ENCODE measurements at regions not wholly inside any gene's neighbourhood (a gene's known extent, or its start where the extent isn't known, plus 50 kb on each side); places are given as distances from the start of the nearest gene placed in this dataset.

DNA sequence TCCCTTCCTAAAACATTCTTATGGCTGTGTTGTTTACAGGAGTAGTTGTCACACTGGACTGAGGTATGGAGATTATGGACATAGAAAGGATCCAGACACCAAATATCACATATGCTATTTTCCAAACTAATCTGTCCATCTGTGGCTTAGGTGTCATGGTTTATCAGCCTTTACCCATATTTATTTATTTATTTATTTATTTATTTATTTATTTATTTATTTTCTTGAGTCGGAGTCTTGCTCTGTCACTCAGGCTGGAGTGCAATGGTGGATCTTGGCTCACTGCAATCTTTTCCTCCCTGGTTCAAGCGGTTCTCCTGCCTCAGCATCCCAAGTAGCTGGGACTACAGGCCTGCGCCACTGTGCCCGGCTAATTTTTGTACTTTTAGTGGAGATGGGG is 1103.1 kb downstream of the MAT2B start:
- WGBS (ENCODE audit: insufficient coverage), result no CpG with 5 or more reads among the region's 4 CpGs
- no peaks in the 10 kb centered on the region for H3K4me1 Mint-ChIP-seq
- Histone ChIP-seq H3K27ac (ENCODE audit: low read depth in 1 of 2, low read length in 2 of 2) (no peak overlapping the region), H3K79me2 (ENCODE audit: insufficient read depth, low read length) (no peaks in the 10 kb centered on the region), H3K9ac (ENCODE audit: insufficient read depth, low read length, poor library complexity, severe bottlenecking) (no peak overlapping the region), H3K4me2 (replicated peaks; ENCODE audit: extremely low read depth, low read length, poor library complexity, severe bottlenecking) (no peak overlapping the region), H4K20me1 (ENCODE audit: insufficient read depth, low read length) (no peaks in the 10 kb centered on the region), H3K36me3 (replicated peaks in 1 of 2; ENCODE audit: control insufficient read depth in 1 of 2, insufficient read depth in 2 of 2, low read length in 2 of 2) (no peaks in the 10 kb centered on the region), H3K4me3 (replicated peaks in 1 of 3; ENCODE audit: low read depth in 2 of 3, low read length in 3 of 3) (no peak overlapping the region), H3K9me3 (replicated peaks in 1 of 2; ENCODE audit: control insufficient read depth in 1 of 2, insufficient read depth in 1 of 2, low read length in 2 of 2) (peaks cover 0 to 6% of the 10 kb centered on the region in 2 donors), H2AFZ (ENCODE audit: insufficient read depth, low read depth, low read length, poor library complexity, severe bottlenecking) (no peak overlapping the region), H3K4me1 (ENCODE audit: control insufficient read depth in 1 of 2, insufficient read depth in 2 of 2, low read length in 2 of 2) (no peaks in the 10 kb centered on the region), H3K27me3 (ENCODE audit: control insufficient read depth in 2 of 2, insufficient read depth in 2 of 2, low read length in 2 of 2) (no peaks in the 10 kb centered on the region)
- DNase-seq, result no peak
- intact Hi-C loops (cut with micrococcal nuclease), result no loop called here
- H3K9me3 Mint-ChIP-seq, result peaks cover 0 to 9% (median 2%) of the 10 kb centered on the region in 7 donors
- H3K36me3 Mint-ChIP-seq, result no peaks in the 10 kb centered on the region
- H3K4me3 Mint-ChIP-seq, result no peak overlapping the region
- no peaks in the 10 kb centered on the region for H3K27me3 Mint-ChIP-seq (ENCODE audit: low read depth in 3 of 3)
- no peak overlapping the region for H3K27ac Mint-ChIP-seq
- TF ChIP-seq, protein P1, sequence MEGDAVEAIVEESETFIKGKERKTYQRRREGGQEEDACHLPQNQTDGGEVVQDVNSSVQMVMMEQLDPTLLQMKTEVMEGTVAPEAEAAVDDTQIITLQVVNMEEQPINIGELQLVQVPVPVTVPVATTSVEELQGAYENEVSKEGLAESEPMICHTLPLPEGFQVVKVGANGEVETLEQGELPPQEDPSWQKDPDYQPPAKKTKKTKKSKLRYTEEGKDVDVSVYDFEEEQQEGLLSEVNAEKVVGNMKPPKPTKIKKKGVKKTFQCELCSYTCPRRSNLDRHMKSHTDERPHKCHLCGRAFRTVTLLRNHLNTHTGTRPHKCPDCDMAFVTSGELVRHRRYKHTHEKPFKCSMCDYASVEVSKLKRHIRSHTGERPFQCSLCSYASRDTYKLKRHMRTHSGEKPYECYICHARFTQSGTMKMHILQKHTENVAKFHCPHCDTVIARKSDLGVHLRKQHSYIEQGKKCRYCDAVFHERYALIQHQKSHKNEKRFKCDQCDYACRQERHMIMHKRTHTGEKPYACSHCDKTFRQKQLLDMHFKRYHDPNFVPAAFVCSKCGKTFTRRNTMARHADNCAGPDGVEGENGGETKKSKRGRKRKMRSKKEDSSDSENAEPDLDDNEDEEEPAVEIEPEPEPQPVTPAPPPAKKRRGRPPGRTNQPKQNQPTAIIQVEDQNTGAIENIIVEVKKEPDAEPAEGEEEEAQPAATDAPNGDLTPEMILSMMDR (IDR thresholded peaks at IDR 0.05), result no peak

DNA sequence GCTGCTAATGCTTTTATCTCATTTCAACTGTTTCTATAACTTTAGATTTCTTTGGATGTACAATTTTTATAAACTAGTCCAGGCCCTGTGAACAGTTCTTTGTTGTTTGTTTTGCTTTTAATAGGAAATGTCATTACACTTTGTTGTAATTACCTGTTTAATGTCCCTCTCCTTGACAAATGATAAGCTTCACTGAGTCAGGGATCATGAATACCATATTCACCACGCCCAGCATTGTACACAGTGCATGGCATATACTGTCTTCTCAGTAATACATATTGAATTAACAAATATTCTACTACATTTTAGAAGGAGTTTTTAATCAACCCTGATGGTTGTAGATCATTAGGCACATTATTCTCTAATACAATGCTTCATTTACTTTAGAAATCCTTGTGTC is 1105.0 kb downstream of the MAT2B start:
- Histone ChIP-seq H3K79me2 (ENCODE audit: insufficient read depth, low read length) (no peaks in the 10 kb centered on the region), H3K27ac (ENCODE audit: low read depth in 1 of 2, low read length in 2 of 2) (no peak overlapping the region), H3K4me1 (ENCODE audit: control insufficient read depth in 1 of 2, insufficient read depth in 2 of 2, low read length in 2 of 2) (no peaks in the 10 kb centered on the region), H3K27me3 (ENCODE audit: control insufficient read depth in 2 of 2, insufficient read depth in 2 of 2, low read length in 2 of 2) (no peaks in the 10 kb centered on the region), H2AFZ (ENCODE audit: insufficient read depth, low read depth, low read length, poor library complexity, severe bottlenecking) (no peak overlapping the region), H4K20me1 (ENCODE audit: insufficient read depth, low read length) (no peaks in the 10 kb centered on the region), H3K9me3 (replicated peaks in 1 of 2; ENCODE audit: control insufficient read depth in 1 of 2, insufficient read depth in 1 of 2, low read length in 2 of 2) (peaks cover 0 to 6% of the 10 kb centered on the region in 2 donors), H3K36me3 (replicated peaks in 1 of 2; ENCODE audit: control insufficient read depth in 1 of 2, insufficient read depth in 2 of 2, low read length in 2 of 2) (no peaks in the 10 kb centered on the region), H3K4me3 (replicated peaks in 1 of 3; ENCODE audit: low read depth in 2 of 3, low read length in 3 of 3) (no peak overlapping the region), H3K9ac (ENCODE audit: insufficient read depth, low read length, poor library complexity, severe bottlenecking) (no peak overlapping the region), H3K4me2 (replicated peaks; ENCODE audit: extremely low read depth, low read length, poor library complexity, severe bottlenecking) (no peak overlapping the region)
- Mint-ChIP-seq H3K27me3 (ENCODE audit: low read depth in 3 of 3) (peaks cover 0 to under 1% (median 0%) of the 10 kb centered on the region in 3 donors), H3K4me1 (no peaks in the 10 kb centered on the region), H3K4me3 (no peak overlapping the region), H3K9me3 (peaks cover 0 to 6% (median 2%) of the 10 kb centered on the region in 7 donors), H3K27ac (no peak overlapping the region), H3K36me3 (no peaks in the 10 kb centered on the region)
- intact Hi-C loops (cut with micrococcal nuclease), result no loop called here
- no peak for DNase-seq
- TF ChIP-seq, protein P1 (IDR thresholded peaks at IDR 0.05), result no peak
- WGBS (ENCODE audit: insufficient coverage), result no CpG with 5 or more reads among the region's 1 CpG

Measured in CD14-positive monocyte (primary cell).